HG03520 (cell line): ENCODE measurements at regions not wholly inside any gene's neighbourhood (a gene's known extent, or its start where the extent isn't known, plus 50 kb on each side); places are given as distances from the start of the nearest gene placed in this dataset.
"Not testable (repeated sequence)": the region's sequence is repeated elsewhere in the genome, so short reads cannot be mapped to it uniquely, and the experiment has no call there.

Experiments used
- ATAC-seq: cut with Tn5 transposase; IDR thresholded peaks from one replicate; pipeline ENCODE4 v1.9.1; 2021; ENCODE audit warnings: mild to moderate bottlenecking, moderate library complexity; ENCODE audit not compliant: unreplicated experiment

DNA sequence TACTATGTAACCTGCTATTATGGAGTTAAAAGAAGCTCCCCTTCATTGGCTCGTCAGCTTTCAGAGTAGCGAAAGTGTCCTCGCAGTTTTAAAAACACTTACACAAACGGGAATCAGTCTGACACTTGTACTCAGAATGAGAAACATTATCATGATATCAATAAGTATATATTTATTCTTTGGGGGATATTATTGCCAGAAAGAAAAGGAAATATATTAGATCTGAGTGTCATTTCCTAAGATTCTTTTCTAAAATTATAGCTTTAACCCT is 584.5 kb downstream of the ZEB2 start:
- no peak for ATAC-seq

DNA sequence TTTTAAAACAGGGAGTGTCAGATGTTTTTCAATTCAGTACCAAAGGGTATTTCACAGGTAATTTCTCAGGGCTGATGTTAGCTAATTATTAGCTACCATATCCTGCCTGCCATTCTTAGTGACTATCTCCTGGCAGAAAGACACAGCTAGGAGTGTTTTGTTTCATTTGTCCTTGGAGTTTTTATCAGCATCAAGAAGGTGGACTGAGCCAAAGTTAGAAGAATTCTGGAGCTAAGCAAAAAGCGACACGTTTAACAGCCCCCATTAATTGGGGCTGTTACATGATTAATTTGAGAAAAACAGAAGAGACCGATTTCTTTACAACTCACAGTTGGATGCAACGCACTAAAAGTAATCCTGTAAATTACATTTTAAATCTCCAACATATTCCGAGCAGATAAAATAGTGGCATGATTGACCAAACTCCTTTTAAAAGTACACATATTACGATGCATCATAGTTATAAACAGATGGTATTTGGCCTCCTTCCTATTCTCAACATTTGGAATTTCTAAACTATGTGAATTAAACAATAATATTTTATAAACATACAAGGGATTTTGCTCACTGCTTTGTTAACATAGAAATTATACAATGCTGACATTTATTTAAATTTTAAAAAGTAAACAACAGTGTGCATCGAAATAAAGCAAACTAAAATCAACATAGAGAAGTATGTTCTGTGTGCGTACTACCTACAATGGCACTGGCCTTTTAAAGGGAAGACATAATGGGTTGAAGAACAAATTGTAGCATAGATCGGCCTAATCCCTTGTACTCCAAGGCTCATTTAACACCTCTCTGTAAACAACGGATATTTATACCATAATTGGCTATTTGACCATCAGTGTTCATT is 585.1 kb downstream of the ZEB2 start:
- ATAC-seq: no peak

DNA sequence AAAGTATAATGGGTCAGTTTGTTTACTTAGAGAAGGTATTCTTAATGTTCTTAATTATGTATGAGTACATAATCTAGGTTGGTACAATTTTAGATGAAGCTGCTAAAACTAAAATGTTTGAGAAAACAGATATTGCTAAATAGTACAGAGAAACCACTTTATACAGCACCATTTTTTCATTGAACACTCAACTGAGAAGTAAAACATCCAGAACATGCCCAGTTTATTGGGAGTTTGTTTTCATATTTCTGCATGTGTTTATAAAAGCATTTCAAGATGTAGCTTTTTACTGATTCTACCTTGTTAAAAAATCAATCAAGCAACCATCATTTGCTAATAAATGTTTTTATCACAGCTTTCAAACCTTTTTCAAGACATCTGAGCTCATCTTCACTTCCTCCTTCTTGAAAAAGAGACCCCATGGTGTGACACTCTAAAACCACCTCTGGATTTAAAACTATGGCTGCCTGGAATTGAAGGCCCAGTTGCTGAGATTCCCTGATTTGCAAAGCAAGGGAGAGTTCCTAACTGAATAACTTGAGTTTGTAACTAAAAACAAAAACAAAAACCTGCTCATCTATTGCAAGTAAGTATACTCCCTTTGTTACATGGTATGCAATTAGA is 585.9 kb downstream of the ZEB2 start:
- no peak for ATAC-seq

DNA sequence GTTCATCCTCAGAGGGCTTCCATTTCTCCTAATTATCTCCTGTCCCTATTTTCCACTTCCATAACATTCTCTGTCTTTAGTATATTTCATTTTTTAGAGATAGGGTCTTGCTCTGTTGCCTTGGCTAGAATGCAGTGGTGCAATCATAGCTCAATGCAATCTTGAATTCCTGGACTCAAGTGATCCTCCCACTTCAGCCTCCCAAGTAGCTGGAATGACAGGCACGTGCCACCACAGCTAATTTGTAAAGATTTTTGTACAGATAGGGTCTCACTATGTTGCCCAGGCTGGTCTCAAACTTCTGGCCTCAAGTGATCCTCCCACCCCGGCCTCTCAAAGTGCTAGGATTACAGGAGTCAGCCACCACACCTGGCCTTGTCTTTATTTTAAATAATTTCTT is 589.0 kb downstream of the ZEB2 start:
- ATAC-seq: no peak

DNA sequence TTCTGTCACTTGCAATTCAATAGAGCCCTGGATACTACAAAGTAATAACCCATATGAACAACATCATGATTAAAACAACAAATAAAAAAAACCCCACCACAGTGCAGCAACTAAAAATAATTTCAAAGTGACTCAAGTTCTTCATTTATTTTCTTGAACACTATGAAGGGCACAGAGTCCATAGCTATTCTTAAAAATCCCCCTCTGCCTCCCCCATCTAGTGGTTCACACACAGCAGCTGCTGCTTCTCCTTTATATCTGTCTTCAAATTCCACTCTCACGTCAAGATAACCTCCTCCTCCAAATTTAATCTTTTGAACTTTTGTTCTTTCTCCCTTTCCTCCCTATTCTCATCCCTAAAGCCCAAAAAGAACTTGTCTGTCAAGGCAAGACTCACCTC is 591.3 kb downstream of the ZEB2 start:
- ATAC-seq: no peak

DNA sequence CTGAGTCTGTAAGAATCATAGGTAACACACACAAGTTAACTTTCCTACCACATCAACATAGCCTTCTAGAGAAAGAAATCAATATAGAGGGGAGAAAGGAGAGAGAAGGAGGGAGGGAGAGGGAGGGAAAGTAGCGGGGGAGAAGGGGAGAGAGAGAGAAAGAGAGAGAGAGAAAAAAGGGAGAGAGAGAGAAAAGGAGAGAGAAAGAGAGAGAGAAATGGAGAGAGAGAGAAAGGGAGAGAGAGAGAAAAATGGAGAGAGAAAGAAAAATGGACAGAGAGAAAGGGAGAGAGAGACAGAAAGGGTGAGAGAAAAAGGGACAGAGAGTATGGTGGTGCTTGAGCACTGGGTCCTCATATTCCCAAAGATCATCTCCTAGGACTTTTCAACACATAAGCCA is 591.7 kb downstream of the ZEB2 start:
- ATAC-seq: no peak

DNA sequence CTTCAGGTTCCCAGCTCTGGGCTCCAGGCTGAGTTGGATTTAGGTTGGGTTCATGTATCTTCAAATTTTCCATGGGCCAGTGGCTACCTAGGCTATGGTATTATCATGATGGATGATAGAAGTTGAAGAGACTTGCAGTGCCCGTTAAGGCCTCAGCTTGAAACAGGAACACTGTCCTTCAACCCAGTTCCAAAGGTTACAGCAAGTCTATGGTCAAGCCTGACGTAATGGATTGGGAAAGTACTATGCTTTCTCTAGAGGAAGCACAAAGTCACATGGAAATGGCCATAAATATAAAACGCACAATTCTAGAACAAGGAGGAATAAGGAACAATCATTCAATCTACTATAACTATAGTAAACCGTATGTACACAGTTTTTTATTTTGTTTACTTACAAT is 593.2 kb downstream of the ZEB2 start:
- no peak for ATAC-seq

DNA sequence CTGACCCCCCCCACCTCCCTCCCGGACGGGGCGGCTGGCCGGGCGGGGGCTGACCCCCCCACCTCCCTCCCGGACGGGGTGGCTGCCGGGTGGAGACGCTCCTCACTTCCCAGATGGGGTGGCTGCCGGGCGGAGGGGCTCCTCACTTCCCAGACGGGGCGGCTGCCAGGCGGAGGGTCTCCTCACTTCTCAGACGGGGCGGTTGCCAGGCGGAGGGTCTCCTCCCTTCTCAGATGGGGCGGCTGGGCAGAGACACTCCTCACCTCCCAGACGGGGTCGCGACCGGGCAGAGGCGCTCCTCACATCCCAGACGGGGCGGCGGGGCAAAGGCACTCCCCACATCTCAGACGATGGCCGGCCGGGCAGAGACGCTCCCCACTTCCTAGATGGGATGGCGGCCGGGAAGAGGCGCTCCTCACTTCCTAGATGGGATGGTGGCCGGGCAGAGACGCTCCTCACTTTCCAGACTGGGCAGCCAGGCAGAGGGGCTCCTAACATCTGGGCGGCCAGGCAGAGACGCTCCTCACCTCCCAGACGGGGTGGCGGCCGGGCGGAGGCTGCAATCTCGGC is 597.6 kb downstream of the ZEB2 start:
- ATAC-seq: not testable (repeated sequence)

DNA sequence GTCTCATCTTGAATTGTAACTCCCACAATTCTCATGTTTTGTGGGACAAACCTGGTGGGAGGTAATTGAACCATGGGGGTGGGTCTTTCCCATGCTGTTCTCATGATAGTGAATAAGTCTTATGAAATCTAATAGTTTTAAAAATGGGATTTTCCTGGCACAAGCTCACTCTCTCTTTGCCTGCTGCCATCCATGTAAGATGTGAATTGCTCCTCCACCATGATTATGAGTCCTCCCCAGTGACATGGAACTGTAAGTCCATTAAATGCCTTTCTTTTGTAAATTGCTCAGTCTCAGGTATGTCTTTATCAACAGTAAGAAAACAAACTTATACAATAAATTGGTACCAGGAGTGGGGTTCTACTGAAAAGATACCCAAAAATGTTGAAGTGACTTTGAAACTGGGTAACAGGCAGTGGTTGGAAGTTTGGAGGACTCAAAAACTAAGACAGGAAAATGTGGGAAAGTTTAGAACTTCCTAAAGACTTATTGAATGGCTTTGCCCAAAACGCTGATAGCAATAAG is 601.4 kb downstream of the ZEB2 start:
- ATAC-seq: no peak

DNA sequence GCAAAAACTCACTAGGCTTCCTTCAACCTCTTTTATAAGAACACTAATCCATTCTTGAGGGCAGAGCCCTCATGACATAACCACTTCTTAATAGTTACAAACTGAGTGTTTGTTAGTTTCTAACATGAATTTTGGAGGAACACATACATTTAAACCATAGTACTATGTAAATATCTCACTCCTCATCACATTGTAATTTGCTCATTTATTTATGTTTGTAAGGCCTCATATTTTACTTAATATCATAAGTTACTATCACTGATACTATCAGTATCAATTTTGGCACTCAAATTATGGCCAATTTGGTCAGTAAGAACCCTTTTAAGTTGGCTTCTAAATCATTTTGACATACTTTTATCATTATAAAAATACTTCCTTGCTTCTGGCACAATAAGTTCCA is 603.1 kb downstream of the ZEB2 start:
- no peak for ATAC-seq

DNA sequence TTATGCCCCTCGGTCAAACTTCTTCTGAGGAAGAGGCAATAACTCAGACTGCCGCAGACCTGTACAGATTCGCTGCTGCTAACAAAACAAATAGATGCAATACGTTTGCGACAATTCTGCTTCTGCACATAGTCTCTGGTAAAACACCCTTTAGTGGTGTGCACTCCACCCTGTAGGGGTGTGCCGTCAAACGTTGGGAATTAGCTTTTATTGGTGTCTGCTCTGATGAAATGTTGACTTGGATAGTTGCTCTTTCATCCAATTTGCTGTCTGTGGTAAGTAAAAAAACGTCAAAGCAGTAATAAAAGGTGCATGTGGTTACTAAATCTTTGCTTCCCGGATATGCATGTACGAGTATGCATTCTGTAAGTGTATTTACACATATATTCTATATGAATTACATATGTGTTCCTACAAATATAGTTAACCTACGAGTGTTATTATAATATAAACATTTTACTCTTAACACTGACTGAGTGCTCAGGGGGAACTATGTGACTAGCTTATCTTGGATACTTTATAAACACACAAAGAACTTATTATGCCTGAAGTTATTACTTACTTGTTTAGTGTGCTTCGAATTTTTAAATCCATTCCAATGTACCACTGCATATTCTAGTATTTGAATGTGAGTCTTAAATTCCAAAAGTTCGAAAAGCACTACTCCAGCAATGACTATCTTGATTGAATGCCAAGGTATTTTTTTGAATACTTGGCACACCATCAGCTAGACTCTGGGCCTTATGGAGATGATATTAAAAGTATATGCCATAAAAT is 610.2 kb downstream of the ZEB2 start:
- ATAC-seq: no peak

DNA sequence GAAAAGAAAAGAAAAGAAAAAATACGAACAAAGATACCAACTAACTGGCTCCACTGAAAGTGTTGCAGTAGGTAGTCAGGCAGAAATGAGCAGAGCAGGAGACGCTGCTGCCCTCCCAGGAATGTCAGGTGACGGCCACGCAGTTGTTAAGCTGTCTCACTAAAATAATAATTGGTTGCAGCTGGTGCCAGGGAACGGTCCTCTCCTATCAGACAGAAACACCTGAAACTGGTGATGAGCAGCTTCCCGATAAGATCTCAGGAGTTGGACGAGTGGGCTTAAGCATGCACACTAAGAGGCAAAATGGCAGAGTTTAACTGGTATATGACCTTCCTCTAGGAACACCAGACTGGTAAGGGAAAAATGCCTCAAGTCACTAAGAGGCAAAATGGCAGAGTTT is 611.1 kb downstream of the ZEB2 start:
- no peak for ATAC-seq

DNA sequence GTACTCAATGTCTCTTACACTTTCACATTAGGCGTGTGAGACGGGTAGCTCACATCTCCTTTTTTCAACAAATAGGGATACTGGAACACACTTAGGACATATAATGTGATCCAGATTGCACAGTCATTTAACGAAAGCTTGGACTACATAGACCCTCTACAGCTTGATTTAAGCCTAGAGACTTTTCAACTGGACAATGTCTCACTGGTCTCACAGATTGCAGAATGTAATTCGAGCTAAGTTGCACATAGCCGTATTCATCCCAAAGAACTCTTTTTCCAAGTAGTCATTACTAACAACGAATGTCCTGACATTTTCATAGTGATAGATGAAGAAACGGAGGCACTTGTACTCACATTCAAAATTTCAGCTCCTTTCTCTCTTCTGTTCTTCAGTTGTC is 612.1 kb downstream of the ZEB2 start:
- no peak for ATAC-seq

DNA sequence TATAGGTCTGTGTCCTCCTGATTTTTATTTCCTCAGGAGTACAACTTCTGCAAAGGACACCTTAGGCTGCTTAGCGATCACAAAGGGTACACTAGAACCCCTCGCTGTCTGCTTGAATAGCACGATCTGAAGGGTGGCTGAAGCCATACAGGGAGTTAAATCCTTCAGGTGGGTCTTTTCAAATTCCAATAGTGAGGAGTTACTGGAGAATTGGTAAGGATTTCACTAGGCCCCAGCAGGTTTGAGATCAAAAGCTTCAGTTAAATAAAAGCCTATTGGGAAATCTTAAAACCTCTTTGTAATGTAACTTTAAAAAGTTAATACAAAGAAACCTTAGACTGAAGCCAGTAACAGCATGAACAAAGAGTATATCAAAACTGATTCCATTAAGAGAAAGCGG is 613.1 kb downstream of the ZEB2 start:
- no peak for ATAC-seq

DNA sequence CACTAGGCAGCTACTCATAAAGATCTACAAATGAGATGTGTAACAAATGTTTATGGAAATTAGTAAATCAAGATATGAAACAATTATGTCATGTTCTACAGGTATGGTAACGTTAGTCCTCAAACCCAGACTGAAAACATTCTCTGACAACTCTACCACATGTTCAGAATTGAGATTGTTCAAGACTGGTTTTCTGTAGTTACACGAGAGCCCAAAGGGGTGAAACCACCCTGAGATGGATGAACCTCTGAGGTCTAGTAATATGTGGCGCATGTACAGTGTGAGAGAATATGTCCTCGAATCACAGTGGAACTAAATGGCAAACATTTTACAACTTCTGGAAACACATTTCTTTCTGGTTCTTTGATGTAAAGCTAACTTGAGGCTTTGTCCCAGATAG is 614.3 kb downstream of the ZEB2 start:
- no peak for ATAC-seq

DNA sequence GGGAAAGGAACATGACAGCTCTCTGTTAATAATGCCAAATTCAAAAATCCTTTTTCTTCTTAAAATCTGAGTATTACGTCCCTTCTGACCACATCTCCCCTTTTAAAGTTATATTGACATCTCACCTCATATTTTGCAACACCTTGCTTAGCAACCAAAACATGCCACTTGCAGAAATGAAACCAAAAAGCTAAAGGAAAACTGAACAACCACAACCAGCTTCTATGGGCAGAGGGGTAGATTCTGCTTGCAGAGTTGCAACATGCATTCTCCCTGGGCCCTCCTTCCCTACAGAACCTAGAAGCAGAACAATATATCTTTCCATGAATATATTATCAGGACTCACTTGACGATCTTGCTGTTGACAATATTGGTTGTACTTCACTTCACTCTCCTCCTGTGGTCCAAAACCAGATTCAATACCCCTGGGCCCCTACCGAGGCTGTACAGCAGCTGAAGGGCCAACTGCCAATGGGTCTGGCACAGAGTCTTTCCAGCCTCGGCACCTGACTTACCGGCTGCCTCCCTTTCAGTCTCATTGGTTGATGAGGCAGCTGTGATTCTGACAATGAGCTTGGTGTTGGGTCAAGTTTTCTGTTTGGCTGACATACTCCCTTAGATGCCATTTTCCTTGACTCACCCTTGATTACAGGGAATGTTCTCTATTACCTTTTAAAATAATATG is 616.6 kb downstream of the ZEB2 start:
- no peak for ATAC-seq

DNA sequence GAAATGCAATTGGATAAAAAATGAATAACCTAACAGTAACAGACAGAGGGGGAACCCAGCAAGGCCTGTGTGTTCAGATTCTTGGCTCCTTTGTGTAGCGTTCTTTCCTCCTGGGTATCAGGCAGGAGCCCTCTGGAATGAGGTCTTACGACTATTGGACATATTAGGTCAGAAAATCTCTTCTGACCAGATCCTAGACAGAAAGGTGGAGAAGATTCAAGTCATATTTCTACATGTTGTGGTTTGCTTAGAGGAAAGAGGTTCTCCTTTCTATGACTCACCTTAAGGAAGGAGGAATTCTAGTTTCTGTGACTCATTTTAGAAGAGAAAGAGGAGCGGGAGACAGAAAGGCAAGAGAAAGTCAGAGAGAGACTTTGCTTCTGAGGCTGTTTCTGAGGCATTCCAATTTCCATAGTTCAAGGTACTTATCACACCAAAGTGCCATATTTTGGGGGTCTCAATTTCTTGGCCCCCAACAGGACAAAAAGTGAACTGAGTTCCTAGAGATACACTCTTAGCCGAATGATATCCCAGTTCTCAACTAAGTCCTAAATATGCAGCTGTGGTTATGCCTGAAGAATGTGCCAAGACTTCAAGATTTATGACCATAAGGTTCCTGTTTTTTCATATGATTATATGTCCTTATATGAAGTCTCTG is 618.6 kb downstream of the ZEB2 start:
- peak; percentile 71 for ATAC-seq

DNA sequence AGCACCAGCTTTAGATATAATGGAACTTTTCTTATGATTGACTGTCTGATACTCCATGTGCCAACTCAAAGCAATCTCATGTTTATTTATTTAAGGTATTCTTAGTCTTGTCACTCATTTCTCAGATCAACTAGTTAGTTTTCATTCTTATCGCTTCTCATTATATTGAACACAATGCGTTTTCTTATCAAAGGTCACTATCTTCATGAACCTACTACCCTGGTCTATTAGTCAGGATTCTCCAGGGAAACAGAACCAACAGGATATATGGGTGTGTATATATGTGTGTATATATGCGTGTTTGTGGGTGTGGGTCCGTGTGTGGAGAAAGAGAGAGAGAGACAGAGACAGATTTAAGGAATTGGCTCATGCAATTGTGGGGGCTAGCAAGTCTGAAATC is 619.9 kb downstream of the ZEB2 start:
- no peak for ATAC-seq

DNA sequence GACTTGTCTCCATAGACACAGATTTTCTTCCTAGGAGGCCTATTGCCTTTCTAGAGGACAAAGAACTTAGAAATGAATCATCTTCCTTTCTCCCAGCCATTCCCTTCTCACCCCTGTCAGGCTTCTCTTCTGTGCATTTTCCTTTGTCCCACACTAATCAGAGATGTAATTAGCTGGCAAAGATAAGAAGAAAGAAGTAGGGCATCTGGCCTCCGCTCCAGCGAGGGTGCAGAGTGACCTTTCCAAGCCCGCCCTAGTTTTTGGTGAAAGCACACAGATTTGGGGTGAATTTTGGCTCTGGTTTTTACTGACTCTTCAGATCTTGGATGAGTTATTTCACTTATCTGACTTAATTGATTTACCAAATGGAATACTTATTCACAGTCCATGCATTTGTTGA is 626.5 kb downstream of the ZEB2 start:
- ATAC-seq: no peak

DNA sequence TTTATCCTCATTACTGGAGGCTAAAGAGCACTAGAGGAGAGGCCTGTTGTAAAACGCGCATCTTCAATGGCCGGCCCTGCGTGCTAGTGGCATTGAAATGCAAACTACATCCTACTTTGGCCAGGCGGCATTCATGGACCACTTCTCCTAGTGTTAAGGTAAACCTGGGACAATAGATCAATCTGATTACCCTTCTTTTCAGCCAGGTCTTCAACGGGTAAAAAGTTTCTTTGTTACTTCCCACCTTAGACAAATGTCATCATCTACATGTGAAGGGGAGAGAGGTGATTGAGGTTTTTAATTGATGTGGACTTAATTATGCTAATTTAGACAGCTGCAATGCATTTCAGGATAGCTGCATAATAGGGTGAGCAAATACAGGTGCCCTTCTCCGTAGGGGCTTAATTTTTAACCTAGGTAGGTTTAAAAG is 628.0 kb downstream of the ZEB2 start:
- no peak for ATAC-seq
